ENCODE measurements at regions not wholly inside any gene's neighbourhood (a gene's known extent, or its start where the extent isn't known, plus 50 kb on each side); places are given as distances from the start of the nearest gene placed in this dataset.
"Not testable (repeated sequence)": the region's sequence is repeated elsewhere in the genome, so short reads cannot be mapped to it uniquely, and the experiment has no call there.

- DNase-seq (ENCODE audit: low read depth in 2 of 2), result peak; percentile 61 to 82
These were observed 416.1 kb downstream of the BCKDHB start for GRCh38 chr6:80522576-80522975.

GRCh38 chr6:80519811-80520594 lies 413.5 kb downstream of the BCKDHB start:
- peak; percentile 12 to 51 for DNase-seq (ENCODE audit: low read depth in 2 of 2)

GRCh38 chr6:80517525-80517924 lies 411.1 kb downstream of the BCKDHB start:
- DNase-seq (ENCODE audit: low read depth in 2 of 2), result no peak

GRCh38 chr6:80510521-80510920 lies 404.1 kb downstream of the BCKDHB start:
- not testable (repeated sequence) for DNase-seq (ENCODE audit: low read depth in 2 of 2)

- DNase-seq (ENCODE audit: low read depth in 2 of 2), result no peak
These were observed 402.6 kb downstream of the BCKDHB start for GRCh38 chr6:80508885-80509630.

GRCh38 chr6:80504882-80505281 lies 398.4 kb downstream of the BCKDHB start:
- DNase-seq (ENCODE audit: low read depth in 2 of 2), result no peak

GRCh38 chr6:80503660-80504059 lies 397.2 kb downstream of the BCKDHB start:
- DNase-seq (ENCODE audit: low read depth in 2 of 2), result no peak

- no peak for DNase-seq (ENCODE audit: low read depth in 2 of 2)
These were observed 396.4 kb downstream of the BCKDHB start for GRCh38 chr6:80502871-80503270.

- no peak for DNase-seq (ENCODE audit: low read depth in 2 of 2)
These were observed 395.2 kb downstream of the BCKDHB start for GRCh38 chr6:80501636-80502035.

- not testable (repeated sequence) for DNase-seq (ENCODE audit: low read depth in 2 of 2)
These were observed 391.4 kb downstream of the BCKDHB start for GRCh38 chr6:80497696-80498486.

- no peak for DNase-seq (ENCODE audit: low read depth in 2 of 2)
These were observed 383.6 kb downstream of the BCKDHB start for GRCh38 chr6:80489911-80490635.

- DNase-seq (ENCODE audit: low read depth in 2 of 2), result no peak
These were observed 381.7 kb downstream of the BCKDHB start for GRCh38 chr6:80488190-80488589.

GRCh38 chr6:80485494-80485893 lies 379.0 kb downstream of the BCKDHB start:
- not testable (repeated sequence) for DNase-seq (ENCODE audit: low read depth in 2 of 2)

GRCh38 chr6:80482056-80482455 lies 375.6 kb downstream of the BCKDHB start:
- DNase-seq (ENCODE audit: low read depth in 2 of 2), result no peak

GRCh38 chr6:80480421-80481157 lies 374.1 kb downstream of the BCKDHB start:
- DNase-seq (ENCODE audit: low read depth in 2 of 2), result no peak

GRCh38 chr6:80478030-80478429 lies 371.6 kb downstream of the BCKDHB start:
- no peak for DNase-seq (ENCODE audit: low read depth in 2 of 2)

- no peak for DNase-seq (ENCODE audit: low read depth in 2 of 2)
These were observed 371.1 kb downstream of the BCKDHB start for GRCh38 chr6:80477591-80477990.

GRCh38 chr6:80472271-80472670 lies 365.8 kb downstream of the BCKDHB start:
- no peak for DNase-seq (ENCODE audit: low read depth in 2 of 2)

- no peak for DNase-seq (ENCODE audit: low read depth in 2 of 2)
These were observed 363.5 kb downstream of the BCKDHB start for GRCh38 chr6:80469977-80470376.

- peak in 1 of 2 donors; percentile 41 for DNase-seq (ENCODE audit: low read depth in 2 of 2)
These were observed 361.9 kb downstream of the BCKDHB start for GRCh38 chr6:80468398-80468797.

- DNase-seq (ENCODE audit: low read depth in 2 of 2), result no peak
These were observed 360.9 kb downstream of the BCKDHB start for GRCh38 chr6:80467408-80467807.

Data from dermis microvascular lymphatic vessel endothelial cell (primary cell).